GM12878 (cell line): ENCODE measurements at regions not wholly inside any gene's neighbourhood (a gene's known extent, or its start where the extent isn't known, plus 50 kb on each side); places are given as distances from the start of the nearest gene placed in this dataset.

Experiments
- EZH2 ChIP-seq: IDR thresholded peaks from 2 replicates; pipeline ENCODE4 v1.6.1; 2012; ENCODE audit warnings: low read depth, mild to moderate bottlenecking, control low read depth, inconsistent platforms, low read length, borderline replicate concordance; ENCODE audit not compliant: control insufficient read depth
- TF ChIP-seq, protein P1 (sequence below), 3 experiments: IDR thresholded peaks in 2 of 3; conservative IDR thresholded peaks in 1 of 3; 2 replicates each; pipeline ENCODE4 v1.5.1; 2011; ENCODE audit warnings: low read depth in 3 of 3, low read length in 3 of 3, mild to moderate bottlenecking in 3 of 3, control low read depth in 2 of 3, moderate library complexity in 2 of 3, inconsistent platforms in 1 of 3, mixed read lengths in 1 of 3; ENCODE audit not compliant: control insufficient read depth in 2 of 3, insufficient read depth in 1 of 3; ENCODE audit errors: extremely low read depth in 1 of 3

DNA sequence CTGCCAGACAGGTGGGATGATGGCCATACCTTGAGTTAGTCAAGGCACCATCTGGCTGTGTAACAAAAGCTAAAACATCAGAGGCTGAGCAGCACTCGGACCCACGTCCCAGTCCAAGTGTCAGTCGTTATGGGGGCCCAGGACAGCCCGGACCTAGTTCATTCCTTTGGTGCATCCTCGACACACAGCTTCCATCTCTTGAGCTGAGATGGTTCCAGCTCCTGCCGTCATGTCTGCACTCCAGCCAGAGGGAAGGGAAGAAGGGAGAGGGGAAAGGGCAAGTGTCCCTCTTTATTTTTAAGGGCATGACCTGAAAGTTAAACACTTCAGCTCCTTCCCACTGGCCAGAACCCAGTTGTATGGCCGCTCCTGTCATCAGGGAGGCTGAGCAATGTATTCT lies 218.0 kb downstream of the SEC14L1 start:
- TF ChIP-seq, protein P1, sequence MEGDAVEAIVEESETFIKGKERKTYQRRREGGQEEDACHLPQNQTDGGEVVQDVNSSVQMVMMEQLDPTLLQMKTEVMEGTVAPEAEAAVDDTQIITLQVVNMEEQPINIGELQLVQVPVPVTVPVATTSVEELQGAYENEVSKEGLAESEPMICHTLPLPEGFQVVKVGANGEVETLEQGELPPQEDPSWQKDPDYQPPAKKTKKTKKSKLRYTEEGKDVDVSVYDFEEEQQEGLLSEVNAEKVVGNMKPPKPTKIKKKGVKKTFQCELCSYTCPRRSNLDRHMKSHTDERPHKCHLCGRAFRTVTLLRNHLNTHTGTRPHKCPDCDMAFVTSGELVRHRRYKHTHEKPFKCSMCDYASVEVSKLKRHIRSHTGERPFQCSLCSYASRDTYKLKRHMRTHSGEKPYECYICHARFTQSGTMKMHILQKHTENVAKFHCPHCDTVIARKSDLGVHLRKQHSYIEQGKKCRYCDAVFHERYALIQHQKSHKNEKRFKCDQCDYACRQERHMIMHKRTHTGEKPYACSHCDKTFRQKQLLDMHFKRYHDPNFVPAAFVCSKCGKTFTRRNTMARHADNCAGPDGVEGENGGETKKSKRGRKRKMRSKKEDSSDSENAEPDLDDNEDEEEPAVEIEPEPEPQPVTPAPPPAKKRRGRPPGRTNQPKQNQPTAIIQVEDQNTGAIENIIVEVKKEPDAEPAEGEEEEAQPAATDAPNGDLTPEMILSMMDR (IDR thresholded peaks at IDR 0.05 in 2 of 3, conservative IDR thresholded peaks at IDR 0.05 in 1 of 3; ENCODE audit: control insufficient read depth in 2 of 3, extremely low read depth in 1 of 3, insufficient read depth in 1 of 3, low read depth in 3 of 3, low read length in 3 of 3) = no peak
- no peak for TF ChIP-seq EZH2
